ENCODE measurements at regions not wholly inside any gene's neighbourhood (a gene's known extent, or its start where the extent isn't known, plus 50 kb on each side); places are given as distances from the start of the nearest gene placed in this dataset.
"Not testable (repeated sequence)": the region's sequence is repeated elsewhere in the genome, so short reads cannot be mapped to it uniquely, and the experiment has no call there.

- no peak for DNase-seq (ENCODE audit: low read depth, low spot score)
Measured at GRCh38 chr14:43872222-43872621, 634.9 kb downstream of the FSCB start.

- no peak for DNase-seq (ENCODE audit: low read depth, low spot score)
Measured at GRCh38 chr14:43858981-43859380, 648.1 kb downstream of the FSCB start.

- DNase-seq (ENCODE audit: low read depth, low spot score): no peak
Measured at GRCh38 chr14:43855556-43855955, 651.5 kb downstream of the FSCB start.

- DNase-seq (ENCODE audit: low read depth, low spot score): no peak
Measured at GRCh38 chr14:43853541-43853940, 653.5 kb downstream of the FSCB start.

GRCh38 chr14:43803076-43803689 lies 703.9 kb downstream of the FSCB start:
- no peak for DNase-seq (ENCODE audit: low read depth, low spot score)

- DNase-seq (ENCODE audit: low read depth, low spot score): no peak
Measured at GRCh38 chr14:43795600-43796228, 711.4 kb downstream of the FSCB start.

GRCh38 chr14:43793579-43793978 lies 713.5 kb downstream of the FSCB start:
- no peak for DNase-seq (ENCODE audit: low read depth, low spot score)

GRCh38 chr14:43792980-43793379 lies 714.1 kb downstream of the FSCB start:
- DNase-seq (ENCODE audit: low read depth, low spot score): no peak

- no peak for DNase-seq (ENCODE audit: low read depth, low spot score)
Measured at GRCh38 chr14:43790681-43791080, 716.4 kb downstream of the FSCB start.

- DNase-seq (ENCODE audit: low read depth, low spot score): no peak
Measured at GRCh38 chr14:43789458-43789857, 717.6 kb downstream of the FSCB start.

GRCh38 chr14:43786066-43786762 lies 720.9 kb downstream of the FSCB start:
- no peak for DNase-seq (ENCODE audit: low read depth, low spot score)

GRCh38 chr14:43784432-43784831 lies 722.7 kb downstream of the FSCB start:
- DNase-seq (ENCODE audit: low read depth, low spot score): not testable (repeated sequence)

- DNase-seq (ENCODE audit: low read depth, low spot score): no peak
Measured at GRCh38 chr14:43778937-43779639, 728.0 kb downstream of the FSCB start.

- no peak for DNase-seq (ENCODE audit: low read depth, low spot score)
Measured at GRCh38 chr14:43778570-43778936, 728.5 kb downstream of the FSCB start.

- no peak for DNase-seq (ENCODE audit: low read depth, low spot score)
Measured at GRCh38 chr14:43765474-43765873, 741.6 kb downstream of the FSCB start.

- no peak for DNase-seq (ENCODE audit: low read depth, low spot score)
Measured at GRCh38 chr14:43764433-43764832, 742.6 kb downstream of the FSCB start.

GRCh38 chr14:43755707-43756106 lies 751.4 kb downstream of the FSCB start:
- DNase-seq (ENCODE audit: low read depth, low spot score): no peak

GRCh38 chr14:43754838-43755237 lies 752.2 kb downstream of the FSCB start:
- DNase-seq (ENCODE audit: low read depth, low spot score): no peak

- DNase-seq (ENCODE audit: low read depth, low spot score): no peak
Measured at GRCh38 chr14:43745746-43746145, 761.3 kb downstream of the FSCB start.

- DNase-seq (ENCODE audit: low read depth, low spot score): no peak
Measured at GRCh38 chr14:43735932-43736331, 771.2 kb downstream of the FSCB start.

- no peak for DNase-seq (ENCODE audit: low read depth, low spot score)
Measured at GRCh38 chr14:43729143-43729542, 777.9 kb downstream of the FSCB start.

- DNase-seq (ENCODE audit: low read depth, low spot score): no peak
Measured at GRCh38 chr14:43706900-43707299, 800.2 kb downstream of the FSCB start.
